ENCODE measurements at regions not wholly inside any gene's neighbourhood (a gene's known extent, or its start where the extent isn't known, plus 50 kb on each side); places are given as distances from the start of the nearest gene placed in this dataset.

GRCh38 chr22:27193636-27194035 lies 536.2 kb downstream of the MIAT start:
- TF ChIP-seq, protein P1, sequence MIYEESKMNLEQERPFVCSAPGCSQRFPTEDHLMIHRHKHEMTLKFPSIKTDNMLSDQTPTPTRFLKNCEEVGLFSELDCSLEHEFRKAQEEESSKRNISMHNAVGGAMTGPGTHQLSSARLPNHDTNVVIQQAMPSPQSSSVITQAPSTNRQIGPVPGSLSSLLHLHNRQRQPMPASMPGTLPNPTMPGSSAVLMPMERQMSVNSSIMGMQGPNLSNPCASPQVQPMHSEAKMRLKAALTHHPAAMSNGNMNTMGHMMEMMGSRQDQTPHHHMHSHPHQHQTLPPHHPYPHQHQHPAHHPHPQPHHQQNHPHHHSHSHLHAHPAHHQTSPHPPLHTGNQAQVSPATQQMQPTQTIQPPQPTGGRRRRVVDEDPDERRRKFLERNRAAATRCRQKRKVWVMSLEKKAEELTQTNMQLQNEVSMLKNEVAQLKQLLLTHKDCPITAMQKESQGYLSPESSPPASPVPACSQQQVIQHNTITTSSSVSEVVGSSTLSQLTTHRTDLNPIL (CRISPR knock-in tag; IDR thresholded peaks at IDR 0.05; ENCODE audit: low read depth), result no peak
- TF ChIP-seq ZNF70 (CRISPR knock-in tag; IDR thresholded peaks at IDR 0.05) (no peak), ZFP3 (CRISPR knock-in tag; IDR thresholded peaks at IDR 0.05) (no peak)
- TF ChIP-seq, protein P2, sequence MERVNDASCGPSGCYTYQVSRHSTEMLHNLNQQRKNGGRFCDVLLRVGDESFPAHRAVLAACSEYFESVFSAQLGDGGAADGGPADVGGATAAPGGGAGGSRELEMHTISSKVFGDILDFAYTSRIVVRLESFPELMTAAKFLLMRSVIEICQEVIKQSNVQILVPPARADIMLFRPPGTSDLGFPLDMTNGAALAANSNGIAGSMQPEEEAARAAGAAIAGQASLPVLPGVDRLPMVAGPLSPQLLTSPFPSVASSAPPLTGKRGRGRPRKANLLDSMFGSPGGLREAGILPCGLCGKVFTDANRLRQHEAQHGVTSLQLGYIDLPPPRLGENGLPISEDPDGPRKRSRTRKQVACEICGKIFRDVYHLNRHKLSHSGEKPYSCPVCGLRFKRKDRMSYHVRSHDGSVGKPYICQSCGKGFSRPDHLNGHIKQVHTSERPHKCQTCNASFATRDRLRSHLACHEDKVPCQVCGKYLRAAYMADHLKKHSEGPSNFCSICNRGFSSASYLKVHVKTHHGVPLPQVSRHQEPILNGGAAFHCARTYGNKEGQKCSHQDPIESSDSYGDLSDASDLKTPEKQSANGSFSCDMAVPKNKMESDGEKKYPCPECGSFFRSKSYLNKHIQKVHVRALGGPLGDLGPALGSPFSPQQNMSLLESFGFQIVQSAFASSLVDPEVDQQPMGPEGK (CRISPR knock-in tag; IDR thresholded peaks at IDR 0.05; ENCODE audit: borderline replicate concordance), result no peak
